SW480 (cell line): ENCODE measurements at regions not wholly inside any gene's neighbourhood (a gene's known extent, or its start where the extent isn't known, plus 50 kb on each side); places are given as distances from the start of the nearest gene placed in this dataset.
"Not testable (repeated sequence)": the region's sequence is repeated elsewhere in the genome, so short reads cannot be mapped to it uniquely, and the experiment has no call there.

Experiments
- DNase-seq: peaks from one replicate; pipeline ENCODE4 v3.0.0-alpha.2; 2016; ENCODE audit warnings: low spot score

- DNase-seq, result no peak
Measured at GRCh38 chr2:156779416-156780120, 343.4 kb downstream of the GPD2 start.

GRCh38 chr2:156781677-156782076, 345.5 kb downstream of the GPD2 start:
- DNase-seq, result not testable (repeated sequence)

GRCh38 chr2:156784020-156784701, 348.0 kb downstream of the GPD2 start:
- no peak for DNase-seq

GRCh38 chr2:156787517-156787916, 351.3 kb downstream of the GPD2 start:
- DNase-seq, result no peak

GRCh38 chr2:156790343-156791037, 354.3 kb downstream of the GPD2 start:
- DNase-seq, result no peak

- DNase-seq, result no peak
Measured at GRCh38 chr2:156792242-156792840, 356.2 kb downstream of the GPD2 start.

- DNase-seq, result no peak
Measured at GRCh38 chr2:156797832-156798231, 361.7 kb downstream of the GPD2 start.

GRCh38 chr2:156800065-156800653, 364.0 kb downstream of the GPD2 start:
- no peak for DNase-seq

GRCh38 chr2:156800781-156801361, 364.7 kb downstream of the GPD2 start:
- no peak for DNase-seq

GRCh38 chr2:156803243-156803642, 367.1 kb downstream of the GPD2 start:
- no peak for DNase-seq

GRCh38 chr2:156803967-156804366, 367.8 kb downstream of the GPD2 start:
- no peak for DNase-seq

GRCh38 chr2:156810094-156810493, 373.9 kb downstream of the GPD2 start:
- no peak for DNase-seq

GRCh38 chr2:156812496-156812895, 376.3 kb downstream of the GPD2 start:
- no peak for DNase-seq

GRCh38 chr2:156817430-156817829, 381.3 kb downstream of the GPD2 start:
- DNase-seq, result no peak

GRCh38 chr2:156818221-156818620, 382.0 kb downstream of the GPD2 start:
- no peak for DNase-seq

GRCh38 chr2:156818944-156819343, 382.8 kb downstream of the GPD2 start:
- no peak for DNase-seq

GRCh38 chr2:156826341-156826933, 390.3 kb downstream of the GPD2 start:
- no peak for DNase-seq

GRCh38 chr2:156834431-156834830, 398.3 kb downstream of the GPD2 start:
- DNase-seq, result no peak

- no peak for DNase-seq
Measured at GRCh38 chr2:156837635-156838370, 401.6 kb downstream of the GPD2 start.

- no peak for DNase-seq
Measured at GRCh38 chr2:156841321-156841720, 405.1 kb downstream of the GPD2 start.
